Stimulated activated CD8-positive, alpha-beta memory T cell treated with anti-CD3 and anti-CD28 coated beads, Interleukin-2, amount 100 ng/mL, for 48 hours (primary cell): ENCODE measurements at regions not wholly inside any gene's neighbourhood (a gene's known extent, or its start where the extent isn't known, plus 50 kb on each side); places are given as distances from the start of the nearest gene placed in this dataset.

Experiments used
- DNase-seq, 2 donors: peaks; one replicate each; pipeline ENCODE4 v3.0.0-alpha.2; 2020; ENCODE audit warnings: low read depth in 2 of 2

- no peak for DNase-seq
Observed at GRCh38 chr6:71396410-71396801, 107.8 kb downstream of the OGFRL1 start.

- no peak for DNase-seq
Observed at GRCh38 chr6:71399279-71399678, 110.7 kb downstream of the OGFRL1 start.

DNA sequence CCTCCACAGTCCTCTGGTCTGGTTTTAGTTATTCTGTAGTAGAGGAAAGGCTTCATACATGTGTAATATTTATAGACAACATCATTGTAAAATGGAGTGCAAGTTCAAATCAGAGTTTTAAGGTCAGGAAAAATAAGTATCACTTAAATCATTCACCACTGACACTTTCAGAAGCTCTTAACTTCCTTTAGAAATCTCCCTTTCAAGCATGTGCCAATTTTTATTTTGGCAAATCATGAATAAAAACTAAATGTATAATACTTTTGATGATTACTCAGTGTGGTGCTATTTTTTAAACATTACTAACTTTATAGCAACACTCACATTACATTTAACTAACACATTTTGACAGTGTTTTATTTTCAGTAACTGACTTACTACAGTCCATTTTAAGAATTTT lies 112.2 kb downstream of the OGFRL1 start:
- no peak for DNase-seq

DNA sequence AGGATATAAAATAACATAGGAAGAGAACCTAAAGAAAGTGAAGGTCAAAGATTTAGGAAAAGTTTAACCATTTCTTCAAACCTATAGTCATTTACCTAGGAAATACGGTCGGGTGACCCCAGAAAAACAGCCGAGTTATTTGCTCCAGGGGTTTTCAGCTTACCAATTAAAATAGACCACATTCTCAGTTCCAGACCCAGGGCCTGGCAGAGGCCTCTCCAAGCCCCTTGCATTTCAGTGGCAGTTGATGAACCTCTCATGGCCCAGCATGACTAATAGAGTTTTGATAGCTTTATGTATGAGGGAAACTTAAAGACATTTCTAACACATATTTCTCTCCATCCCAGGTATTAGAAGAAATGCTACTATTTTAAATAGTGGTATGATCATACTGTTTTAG lies 113.5 kb downstream of the OGFRL1 start:
- DNase-seq, result no peak

DNA sequence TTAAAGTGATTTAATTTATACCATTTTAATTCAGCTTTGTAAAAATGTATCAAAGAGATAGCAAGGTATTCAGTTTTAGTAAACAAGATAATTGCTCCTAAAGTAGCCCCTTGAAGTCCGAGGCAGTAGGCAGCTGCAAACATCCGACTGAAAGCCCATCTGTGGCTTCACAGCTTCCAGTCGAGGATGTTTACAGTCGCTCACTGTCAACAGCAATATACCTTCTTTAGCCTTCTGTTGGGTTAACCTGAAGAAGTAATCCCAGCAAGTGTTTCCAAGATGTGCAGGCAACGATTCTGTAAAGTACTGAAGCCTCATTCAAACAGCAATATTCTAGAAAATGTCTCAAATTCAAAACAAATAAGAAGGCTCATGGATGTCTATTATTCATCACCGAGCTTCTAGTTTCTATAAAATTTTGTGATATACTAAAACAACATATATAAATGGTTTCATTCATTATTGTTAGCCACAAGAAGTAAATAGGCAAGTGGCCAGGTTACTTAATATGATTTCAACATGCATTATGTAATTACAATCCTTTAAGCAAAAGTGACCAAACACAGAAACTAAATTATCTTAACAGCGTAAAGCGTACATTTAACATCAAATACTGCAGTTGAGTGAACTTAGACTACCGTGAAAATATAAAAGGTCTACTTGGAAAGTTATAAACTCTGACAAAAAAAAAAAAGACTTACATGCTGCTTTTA lies 115.0 kb downstream of the OGFRL1 start:
- no peak for DNase-seq

DNA sequence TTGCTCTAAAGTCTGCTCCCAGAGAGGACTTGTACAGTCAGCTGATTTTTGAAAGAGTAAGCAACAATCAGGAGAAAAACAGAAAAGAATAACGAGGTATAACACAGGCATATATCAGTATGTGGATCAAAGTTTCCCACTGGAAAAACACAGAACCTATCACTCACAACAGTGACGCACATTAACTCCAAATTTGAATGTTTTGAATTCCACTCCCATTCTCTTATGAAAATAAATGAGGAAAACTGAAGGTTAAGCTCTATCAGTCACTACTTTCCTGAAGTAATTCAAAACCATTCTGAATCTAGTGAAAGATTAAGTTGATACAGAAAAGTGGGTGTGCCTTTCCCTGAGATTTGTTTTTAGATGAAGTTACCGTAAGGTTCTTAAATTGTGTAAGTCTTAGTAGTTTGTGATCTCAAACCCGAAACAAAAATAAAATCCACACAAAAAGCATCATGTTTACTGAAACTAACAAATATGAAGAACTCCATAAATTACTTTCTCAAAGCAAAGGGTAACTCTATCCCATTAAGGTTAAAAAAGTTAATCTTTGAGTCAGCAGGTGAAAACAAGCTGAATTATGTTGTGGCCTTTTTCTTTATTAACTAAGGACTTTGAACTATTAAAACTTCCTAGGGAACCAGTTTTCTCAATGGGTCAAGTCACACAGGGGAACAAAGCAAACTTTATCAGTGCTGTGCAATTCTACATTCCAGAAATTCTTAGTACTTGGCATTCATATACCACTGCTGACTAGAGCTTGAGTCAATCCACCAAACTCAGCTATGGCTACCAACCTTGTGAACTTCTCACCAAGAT lies 115.7 kb downstream of the OGFRL1 start:
- DNase-seq, result no peak

GRCh38 chr6:71404967-71405278 lies 116.3 kb downstream of the OGFRL1 start:
- DNase-seq, result no peak

DNA sequence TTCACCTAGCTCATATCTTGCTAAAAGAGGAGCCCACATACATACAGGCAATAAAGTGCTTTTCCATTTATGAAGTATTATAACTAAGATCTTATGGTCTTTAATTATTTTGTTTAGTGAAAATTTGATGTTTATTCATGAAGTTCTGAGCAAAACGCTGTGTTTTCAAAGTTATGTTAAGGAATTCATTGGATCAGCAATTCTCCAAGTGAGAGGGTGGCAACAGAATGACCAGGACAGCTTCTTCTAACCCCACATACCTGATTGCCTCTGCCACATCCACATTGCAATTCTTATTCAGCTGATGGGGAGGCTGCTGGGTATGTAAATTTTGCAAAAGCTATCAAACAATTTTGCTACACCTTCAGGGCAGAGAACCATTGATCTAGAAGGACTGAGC lies 116.8 kb downstream of the OGFRL1 start:
- no peak for DNase-seq

DNA sequence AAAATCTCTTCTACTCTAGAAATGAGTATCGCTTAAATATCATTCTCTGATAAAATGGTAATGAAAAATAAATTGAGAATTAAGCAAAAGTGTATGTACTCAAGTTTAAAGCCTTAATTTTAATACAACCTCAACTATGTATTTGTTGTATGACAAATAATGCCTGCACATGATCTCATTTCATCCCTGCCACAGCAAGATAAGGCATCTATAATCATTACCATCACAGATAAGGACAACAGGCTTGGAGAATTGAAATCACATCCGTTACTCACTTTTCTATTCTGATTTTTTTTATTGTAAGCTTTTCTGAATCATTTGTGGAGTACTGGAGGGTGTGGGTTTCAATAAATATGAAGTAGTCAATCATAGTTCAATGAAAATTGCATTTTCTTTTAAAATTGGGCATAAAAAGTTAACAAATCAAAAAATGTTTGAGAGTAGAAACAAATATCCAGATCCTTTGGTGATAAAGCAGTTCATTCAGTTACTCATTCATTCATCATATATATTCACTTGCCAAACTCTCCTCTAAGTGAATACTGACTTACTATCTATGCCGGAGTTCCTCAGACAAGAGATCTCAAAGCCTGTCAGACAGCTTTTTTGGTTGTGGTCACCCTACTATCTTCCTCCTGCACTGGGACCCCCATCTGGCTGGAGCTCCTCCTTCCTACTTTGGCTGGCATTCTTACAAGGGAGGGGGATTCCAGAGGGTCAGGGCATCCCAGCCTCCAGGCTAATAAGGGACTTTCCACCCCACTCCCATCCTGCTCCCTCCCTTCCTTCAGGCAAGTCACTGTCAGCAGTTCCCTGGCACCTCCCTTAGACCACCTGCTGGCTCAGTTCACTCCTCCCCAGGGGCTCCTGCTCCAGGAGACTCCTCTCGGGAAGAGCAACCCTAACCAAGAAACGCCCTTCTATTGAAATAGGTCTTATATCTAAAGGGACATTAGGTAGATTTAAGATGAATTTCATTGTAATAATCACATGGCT lies 118.6 kb downstream of the OGFRL1 start:
- no peak for DNase-seq

DNA sequence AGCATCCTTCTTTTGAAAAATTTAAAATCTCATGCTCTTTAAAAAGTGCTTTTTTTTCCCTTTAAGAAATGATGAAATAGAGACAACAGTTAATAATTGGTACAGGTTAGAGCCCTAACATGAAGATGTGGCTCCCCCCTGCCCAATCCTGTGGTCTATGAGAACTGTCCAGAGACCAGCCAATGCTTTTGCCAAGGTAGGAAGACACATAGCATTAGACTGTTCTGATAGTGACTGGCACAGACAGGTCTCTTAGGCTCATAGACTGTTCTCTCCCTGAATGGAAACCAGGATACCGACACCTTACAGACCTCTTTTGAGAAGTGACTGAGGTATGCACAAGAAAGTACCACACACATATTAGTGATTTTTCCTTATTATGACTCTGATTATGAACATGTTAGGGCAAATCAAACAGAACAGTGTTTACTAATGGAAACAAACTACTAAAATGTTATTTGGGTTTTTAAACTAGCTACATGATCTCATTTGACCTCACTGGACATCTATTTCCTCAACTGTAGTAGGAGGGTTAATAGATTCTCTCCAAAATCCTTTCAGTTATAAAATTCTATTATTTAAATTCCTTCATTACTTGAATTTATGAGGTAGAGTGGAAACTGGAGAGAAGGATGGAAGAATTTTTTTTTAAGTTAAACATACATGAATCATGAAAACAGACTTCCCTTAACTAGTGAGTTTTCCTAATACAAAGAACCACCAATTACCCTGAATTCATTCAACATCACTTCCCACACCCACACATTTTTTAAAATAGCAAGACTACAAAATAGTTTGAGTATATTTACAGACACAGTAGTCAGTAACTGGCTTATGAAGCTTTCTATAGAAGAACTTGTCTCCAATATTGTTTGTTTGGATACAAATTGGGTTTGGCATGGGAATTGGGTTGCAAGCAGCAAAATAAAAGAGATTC lies 120.4 kb downstream of the OGFRL1 start:
- no peak for DNase-seq

DNA sequence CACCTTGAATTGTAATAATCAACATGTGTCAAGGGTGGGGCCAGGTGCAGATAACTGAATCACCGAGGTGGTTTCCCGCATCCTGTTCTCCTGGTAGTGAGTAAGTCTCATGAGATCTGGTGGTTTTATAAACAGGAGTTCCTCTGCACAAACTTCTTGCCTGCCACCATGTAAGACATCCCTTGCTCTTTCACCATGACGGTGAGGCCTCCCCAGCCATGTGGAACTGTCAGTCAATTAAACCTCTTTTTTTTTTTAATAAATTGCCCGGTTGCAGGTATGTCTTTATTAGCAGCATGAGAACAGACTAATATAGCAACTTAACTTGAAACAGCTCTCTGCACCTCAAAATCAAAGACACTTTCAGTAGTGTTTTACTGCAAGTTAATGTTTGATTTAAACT lies 121.6 kb downstream of the OGFRL1 start:
- DNase-seq, result no peak

DNA sequence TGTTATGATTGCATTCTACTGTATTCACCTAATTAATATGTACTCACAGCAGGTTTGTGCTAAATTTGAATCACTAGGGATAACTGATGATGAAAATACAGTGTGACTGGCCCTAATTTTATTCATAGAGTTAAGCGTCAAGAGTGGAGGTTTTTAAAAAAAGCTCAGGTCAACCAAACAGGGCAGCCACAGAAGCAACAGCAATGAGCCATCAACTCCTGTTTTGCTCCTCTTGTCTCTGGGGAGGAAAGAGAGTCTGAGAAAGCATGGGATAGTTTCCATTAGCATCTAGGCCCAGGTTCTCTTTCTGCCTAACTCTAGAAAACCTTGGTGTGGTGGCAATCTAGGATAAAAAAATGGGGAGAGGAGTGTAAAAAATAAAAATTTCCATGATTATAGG lies 122.1 kb downstream of the OGFRL1 start:
- DNase-seq, result no peak

GRCh38 chr6:71411882-71412281 lies 123.3 kb downstream of the OGFRL1 start:
- DNase-seq, result no peak

GRCh38 chr6:71412559-71413140 lies 124.0 kb downstream of the OGFRL1 start:
- no peak for DNase-seq

GRCh38 chr6:71414486-71414885 lies 125.9 kb downstream of the OGFRL1 start:
- DNase-seq, result no peak

DNA sequence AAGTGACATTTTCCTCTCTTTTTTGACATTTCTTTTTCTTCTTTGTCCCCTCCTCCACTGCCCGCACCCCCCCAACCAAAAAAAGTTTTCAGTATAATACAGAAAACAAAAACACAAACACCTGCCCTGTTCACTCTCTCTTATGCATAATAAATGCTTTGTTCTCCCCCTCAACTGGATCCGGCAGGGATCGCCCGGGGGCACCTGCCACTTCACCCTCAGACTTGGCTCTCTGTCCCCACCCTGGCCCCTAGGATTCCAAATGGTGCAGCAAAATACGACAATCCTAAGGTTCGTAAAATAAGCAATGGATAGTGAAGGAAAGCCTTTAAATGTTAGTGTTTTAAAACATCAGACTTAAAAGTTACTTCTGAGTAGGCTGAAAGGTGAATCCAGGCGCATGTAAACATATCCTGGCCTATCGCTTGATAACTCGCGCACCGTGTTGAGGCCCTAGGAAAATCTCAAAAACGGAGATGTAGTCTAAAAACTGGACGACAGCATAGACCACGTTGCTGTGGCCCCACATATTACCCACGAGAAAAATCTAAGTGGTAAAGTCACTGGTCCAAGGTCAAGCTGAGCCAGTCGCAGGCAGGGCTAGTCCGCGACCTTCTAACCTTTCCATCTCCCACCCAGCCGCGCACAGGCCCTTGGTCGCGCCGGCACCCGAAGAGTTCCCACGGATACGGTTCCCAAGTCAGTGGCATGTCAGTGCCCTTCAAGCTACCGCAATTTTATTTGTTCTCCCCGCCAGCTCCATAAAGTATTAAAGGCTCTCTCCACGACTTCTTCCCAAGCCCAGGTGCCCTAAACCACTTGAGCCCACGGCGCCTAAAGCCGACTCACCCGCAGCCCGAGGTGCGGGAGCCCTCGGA lies 130.8 kb downstream of the OGFRL1 start:
- no peak for DNase-seq

GRCh38 chr6:71420095-71420692 lies 131.6 kb downstream of the OGFRL1 start:
- no peak for DNase-seq

DNA sequence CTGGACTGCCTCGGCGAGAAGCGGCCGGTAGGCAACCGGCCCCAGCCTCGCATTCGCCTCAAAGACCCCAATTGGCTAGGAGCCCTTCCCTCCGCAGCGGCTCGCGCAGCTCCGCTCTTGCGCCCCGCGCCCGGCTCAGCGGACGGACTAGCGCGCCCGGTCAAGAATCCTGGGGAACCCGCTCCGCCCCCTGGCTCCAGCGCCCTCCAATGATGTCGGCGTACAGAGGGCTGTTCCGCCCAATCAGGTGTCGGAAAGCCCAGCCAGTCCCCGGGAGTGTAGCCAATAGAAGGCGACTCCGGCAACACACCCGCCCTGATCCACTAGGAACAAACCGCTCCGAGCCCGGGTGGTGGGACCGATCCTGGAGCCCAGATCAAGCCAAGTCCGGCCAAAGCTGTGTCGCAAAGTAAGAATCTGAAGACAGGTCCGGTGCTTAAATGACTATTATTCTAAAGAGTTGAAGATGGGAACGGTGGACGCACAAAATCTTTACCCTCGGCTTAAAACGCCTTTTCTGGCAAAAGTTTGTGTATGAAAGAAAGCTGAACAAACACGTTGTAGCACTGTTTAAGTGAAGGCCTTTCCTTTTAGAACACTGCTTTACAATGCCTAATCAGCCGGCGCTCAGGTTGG lies 132.2 kb downstream of the OGFRL1 start:
- DNase-seq, result peak; percentile 13

DNA sequence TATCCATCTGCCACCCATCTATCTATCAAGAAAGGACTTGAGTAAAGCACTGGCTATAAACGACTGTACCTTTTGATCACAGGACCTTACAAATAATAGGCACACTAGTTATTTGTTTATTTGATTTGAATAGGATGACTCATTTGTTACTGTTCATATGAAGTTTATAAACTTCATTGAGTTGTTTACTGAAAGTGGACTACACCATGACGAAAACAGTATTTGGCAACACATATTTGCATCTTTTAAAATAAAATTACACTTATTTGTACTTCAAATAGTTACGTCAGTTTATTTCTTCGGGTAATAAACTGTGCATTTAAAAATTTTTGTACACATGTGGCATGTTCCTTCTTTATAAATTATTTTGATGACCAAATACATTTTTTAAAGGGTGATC lies 133.0 kb downstream of the OGFRL1 start:
- no peak for DNase-seq
